Limb (tissue), 2 donors: ENCODE measurements at regions not wholly inside any gene's neighbourhood (a gene's known extent, or its start where the extent isn't known, plus 50 kb on each side); places are given as distances from the start of the nearest gene placed in this dataset.
A peak's percentile ranks its signal among the peaks of the same experiment; 100 is the strongest.

Source experiments
- DNase-seq, 2 donors: peaks; one replicate each; pipeline ENCODE4 v3.0.0-alpha.2; 2016; ENCODE audit errors: extremely low spot score in 2 of 2

- peak; percentile 27 to 46 for DNase-seq
Observed at GRCh38 chr17:15112846-15113617, 152.1 kb downstream of the PMP22 start.

GRCh38 chr17:15109608-15110007 is 155.5 kb downstream of the PMP22 start:
- no peak for DNase-seq

- DNase-seq = no peak
Observed at GRCh38 chr17:15108992-15109391, 156.1 kb downstream of the PMP22 start.

- DNase-seq = no peak
Observed at GRCh38 chr17:15106540-15106939, 158.6 kb downstream of the PMP22 start.

GRCh38 chr17:15103785-15104184 is 161.3 kb downstream of the PMP22 start:
- DNase-seq = no peak

GRCh38 chr17:15101175-15101574 is 164.0 kb downstream of the PMP22 start:
- no peak for DNase-seq

GRCh38 chr17:15096511-15096910 is 168.6 kb downstream of the PMP22 start:
- DNase-seq = no peak

- no peak for DNase-seq
Observed at GRCh38 chr17:15095935-15096334, 169.2 kb downstream of the PMP22 start.

GRCh38 chr17:15092762-15093161 is 172.4 kb downstream of the PMP22 start:
- no peak for DNase-seq

- DNase-seq = no peak
Observed at GRCh38 chr17:15092261-15092660, 172.9 kb downstream of the PMP22 start.

GRCh38 chr17:15091825-15092224 is 173.3 kb downstream of the PMP22 start:
- DNase-seq = no peak

- DNase-seq = no peak
Observed at GRCh38 chr17:15090533-15090932, 174.6 kb downstream of the PMP22 start.

GRCh38 chr17:15087946-15088345 is 177.2 kb downstream of the PMP22 start:
- DNase-seq = no peak

- DNase-seq = peak in 1 of 2 donors; percentile 33
Observed at GRCh38 chr17:15086776-15087295, 178.3 kb downstream of the PMP22 start.

GRCh38 chr17:15085890-15086677 is 179.0 kb downstream of the PMP22 start:
- DNase-seq = no peak

- DNase-seq = no peak
Observed at GRCh38 chr17:15083225-15083624, 181.9 kb downstream of the PMP22 start.

GRCh38 chr17:15081008-15081407 is 184.1 kb downstream of the PMP22 start:
- no peak for DNase-seq

- DNase-seq = no peak
Observed at GRCh38 chr17:15078570-15078969, 186.6 kb downstream of the PMP22 start.

- DNase-seq = no peak
Observed at GRCh38 chr17:15076991-15077663, 188.0 kb downstream of the PMP22 start.

GRCh38 chr17:15051933-15052332 is 213.2 kb downstream of the PMP22 start:
- no peak for DNase-seq

GRCh38 chr17:15049795-15050160 is 215.3 kb downstream of the PMP22 start:
- DNase-seq = no peak
